ENCODE measurements at regions not wholly inside any gene's neighbourhood (a gene's known extent, or its start where the extent isn't known, plus 50 kb on each side); places are given as distances from the start of the nearest gene placed in this dataset.
"Not testable (repeated sequence)": the region's sequence is repeated elsewhere in the genome, so short reads cannot be mapped to it uniquely, and the experiment has no call there.

GRCh38 chr3:65303431-65303830 is 615.6 kb upstream of the ADAMTS9 start:
- DNase-seq (ENCODE audit: low spot score), result no peak

DNA sequence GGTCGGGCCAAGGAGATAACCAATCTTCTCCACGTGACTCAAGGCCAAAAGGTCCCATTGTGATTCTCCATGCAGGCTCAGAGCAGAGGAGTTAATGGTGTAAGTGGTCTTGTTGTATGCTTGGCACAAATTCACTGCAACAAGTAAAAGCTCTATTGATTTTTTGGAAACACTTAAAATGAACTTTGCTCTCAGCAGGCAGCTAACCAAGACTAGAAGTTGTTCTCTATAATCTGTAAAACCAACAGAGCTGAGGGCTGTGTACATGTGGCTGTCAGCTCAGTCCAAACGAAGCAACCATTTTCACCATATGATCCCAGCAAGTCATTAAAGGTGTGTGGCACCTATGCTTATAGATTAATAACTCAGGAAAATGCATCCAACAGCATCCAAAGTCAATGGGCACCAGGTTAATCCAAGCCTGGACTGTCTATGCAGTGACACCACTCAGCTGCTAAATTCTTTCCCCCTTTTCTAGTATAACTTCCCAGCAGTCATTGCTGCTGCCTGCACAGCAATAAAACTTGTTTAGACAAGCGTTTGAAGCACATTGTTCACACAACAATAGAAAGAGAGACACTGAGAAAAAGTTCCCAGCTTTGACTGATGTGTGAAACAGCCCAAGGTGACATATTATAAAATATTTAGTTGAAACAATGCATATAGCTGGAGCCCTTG is 603.8 kb upstream of the ADAMTS9 start:
- DNase-seq (ENCODE audit: low spot score), result no peak

DNA sequence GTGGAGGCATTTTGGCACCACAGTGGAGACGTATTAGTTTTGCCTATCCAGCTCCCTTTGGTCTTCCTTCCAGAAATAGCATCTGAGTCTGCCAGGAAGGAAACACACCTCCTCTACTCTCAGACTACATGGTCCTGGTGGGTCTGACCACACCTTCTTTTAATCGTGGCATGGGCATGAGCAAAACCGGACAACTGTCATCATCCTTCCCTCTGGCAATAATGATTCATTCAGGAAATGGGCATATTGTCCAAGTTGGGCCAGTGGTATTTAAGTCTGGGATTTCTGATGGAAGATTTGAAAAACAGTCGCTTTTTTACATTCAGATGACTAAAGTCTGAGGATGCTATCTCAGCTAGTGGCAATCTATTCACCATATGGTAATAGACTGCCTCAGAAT is 601.0 kb upstream of the ADAMTS9 start:
- DNase-seq (ENCODE audit: low spot score), result no peak

GRCh38 chr3:65285956-65286355 is 598.2 kb upstream of the ADAMTS9 start:
- DNase-seq (ENCODE audit: low spot score), result no peak

- DNase-seq (ENCODE audit: low spot score), result no peak
These were observed 597.2 kb upstream of the ADAMTS9 start for GRCh38 chr3:65284961-65285360.

DNA sequence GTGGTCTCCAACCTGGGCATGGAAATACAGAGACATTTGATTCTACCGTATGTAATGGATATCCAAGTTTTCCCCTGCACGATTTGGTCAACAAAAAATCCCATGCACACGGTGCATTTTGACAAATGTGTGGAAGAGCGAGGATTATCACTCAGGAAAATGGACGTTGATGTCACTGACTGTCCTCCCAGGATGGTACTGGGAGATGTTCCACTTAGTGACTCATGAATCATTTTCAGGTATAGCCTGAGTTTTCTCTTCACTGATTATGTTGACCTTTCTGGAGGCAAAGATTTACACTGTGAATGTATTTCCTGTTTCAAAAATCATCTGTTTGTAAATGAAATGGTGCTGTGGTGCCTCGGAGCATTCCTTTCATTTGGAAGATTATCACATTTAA is 596.7 kb upstream of the ADAMTS9 start:
- no peak for DNase-seq (ENCODE audit: low spot score)

- DNase-seq (ENCODE audit: low spot score), result no peak
These were observed 591.5 kb upstream of the ADAMTS9 start for GRCh38 chr3:65279225-65279782.

DNA sequence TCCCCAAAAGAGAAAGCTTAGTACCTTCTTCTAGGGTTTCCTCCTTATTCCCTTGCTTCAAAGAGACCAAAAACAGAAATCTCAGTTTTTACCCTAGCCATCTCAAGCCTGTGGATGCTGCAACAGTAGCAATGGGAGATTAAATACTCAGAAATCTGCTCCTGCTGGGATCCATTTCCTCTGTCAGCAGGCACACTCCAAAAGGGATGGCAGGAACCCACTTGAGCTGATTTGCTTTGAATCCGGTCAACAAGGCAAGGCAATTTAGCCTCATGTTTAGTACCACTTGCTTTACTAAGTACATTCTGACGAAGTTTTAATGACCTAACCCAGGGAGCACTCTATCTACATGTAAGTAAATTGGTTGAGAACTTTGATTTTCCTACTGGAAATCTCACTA is 590.0 kb upstream of the ADAMTS9 start:
- no peak for DNase-seq (ENCODE audit: low spot score)

- DNase-seq (ENCODE audit: low spot score), result no peak
These were observed 588.8 kb upstream of the ADAMTS9 start for GRCh38 chr3:65276551-65276950.

DNA sequence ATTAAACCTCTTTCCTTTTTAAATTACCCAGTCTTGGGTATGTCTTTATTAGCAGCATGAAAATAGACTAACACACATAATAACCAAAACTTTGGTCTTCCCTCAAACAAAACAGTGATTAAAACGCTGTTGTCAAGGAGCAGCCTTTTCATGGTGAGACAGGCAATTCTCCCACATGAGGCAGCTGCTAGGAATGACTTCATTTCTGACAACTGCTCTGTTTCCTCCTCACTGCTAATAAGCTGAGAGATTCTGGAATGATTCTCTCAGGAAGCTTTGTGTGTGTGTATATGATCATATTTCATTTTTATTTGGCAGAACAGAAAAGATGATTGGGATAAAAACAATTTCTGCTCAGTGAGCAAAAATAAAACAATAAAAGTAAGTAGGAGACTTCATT is 580.6 kb upstream of the ADAMTS9 start:
- DNase-seq (ENCODE audit: low spot score), result no peak

- DNase-seq (ENCODE audit: low spot score), result no peak
These were observed 578.3 kb upstream of the ADAMTS9 start for GRCh38 chr3:65265942-65266590.

DNA sequence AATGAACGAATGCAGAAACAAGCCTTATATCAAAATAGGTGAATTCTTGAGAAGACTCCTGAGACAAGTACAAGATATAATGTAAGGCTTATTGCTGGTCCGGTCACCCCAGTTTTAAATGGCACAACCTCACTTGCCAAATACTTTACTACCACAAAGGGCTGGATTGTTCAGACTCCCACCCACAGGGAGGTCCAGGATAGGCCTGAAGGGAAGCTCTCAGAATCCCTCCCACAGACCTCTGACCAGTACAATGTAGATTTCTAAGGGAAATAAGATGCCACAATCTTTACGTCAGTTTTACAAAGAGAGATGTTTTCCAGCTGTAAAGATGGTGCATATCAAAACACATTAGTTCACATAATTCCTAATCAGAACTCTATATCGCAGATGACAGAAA is 577.7 kb upstream of the ADAMTS9 start:
- DNase-seq (ENCODE audit: low spot score), result no peak

DNA sequence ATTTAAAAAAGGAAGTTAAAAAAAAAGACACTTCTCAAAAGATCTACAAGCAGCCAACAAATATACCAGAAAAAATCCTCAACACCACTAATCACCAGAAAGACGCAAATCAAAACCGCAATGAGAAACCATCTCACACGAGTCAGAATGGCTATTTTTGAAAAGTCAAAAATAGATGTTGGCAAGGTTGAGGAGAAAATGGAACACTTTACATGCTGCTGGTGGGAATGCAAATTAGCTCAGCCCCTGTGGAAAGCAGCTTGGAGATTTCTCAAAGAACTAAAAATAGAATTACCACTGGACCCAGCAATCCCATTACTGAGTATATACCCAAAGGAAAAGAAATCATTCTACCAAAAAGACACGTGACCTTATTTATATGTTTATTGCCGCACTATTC is 574.7 kb upstream of the ADAMTS9 start:
- DNase-seq (ENCODE audit: low spot score), result no peak

- DNase-seq (ENCODE audit: low spot score), result no peak
These were observed 572.1 kb upstream of the ADAMTS9 start for GRCh38 chr3:65259946-65260345.

GRCh38 chr3:65252914-65253313 is 565.1 kb upstream of the ADAMTS9 start:
- not testable (repeated sequence) for DNase-seq (ENCODE audit: low spot score)

GRCh38 chr3:65252266-65252665 is 564.5 kb upstream of the ADAMTS9 start:
- DNase-seq (ENCODE audit: low spot score), result no peak

DNA sequence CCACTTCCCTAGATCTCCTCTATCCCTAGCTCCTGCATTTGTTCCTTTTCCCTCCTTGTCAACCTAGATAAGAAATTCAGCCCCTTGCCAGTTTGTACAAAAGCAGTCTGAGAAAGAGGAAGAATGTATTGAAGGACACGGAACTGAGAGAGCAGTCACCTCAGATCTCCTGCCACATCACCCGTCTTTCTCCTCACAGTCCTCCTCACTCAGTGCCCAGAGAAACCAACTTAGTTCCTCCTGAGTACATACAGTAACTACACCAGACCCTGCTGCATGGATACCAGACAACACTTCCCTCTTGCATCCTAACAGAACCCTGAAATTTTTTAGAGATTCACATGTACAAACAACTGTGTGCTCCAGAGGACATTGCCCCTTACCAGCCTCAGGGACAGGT is 563.6 kb upstream of the ADAMTS9 start:
- no peak for DNase-seq (ENCODE audit: low spot score)

- no peak for DNase-seq (ENCODE audit: low spot score)
These were observed 558.8 kb upstream of the ADAMTS9 start for GRCh38 chr3:65246561-65246960.

- no peak for DNase-seq (ENCODE audit: low spot score)
These were observed 557.6 kb upstream of the ADAMTS9 start for GRCh38 chr3:65245133-65246063.

GRCh38 chr3:65240366-65240765 is 552.6 kb upstream of the ADAMTS9 start:
- DNase-seq (ENCODE audit: low spot score), result no peak

- DNase-seq (ENCODE audit: low spot score), result no peak
These were observed 550.9 kb upstream of the ADAMTS9 start for GRCh38 chr3:65238652-65239051.

- DNase-seq (ENCODE audit: low spot score), result no peak
These were observed 546.7 kb upstream of the ADAMTS9 start for GRCh38 chr3:65234499-65234898.

DNA sequence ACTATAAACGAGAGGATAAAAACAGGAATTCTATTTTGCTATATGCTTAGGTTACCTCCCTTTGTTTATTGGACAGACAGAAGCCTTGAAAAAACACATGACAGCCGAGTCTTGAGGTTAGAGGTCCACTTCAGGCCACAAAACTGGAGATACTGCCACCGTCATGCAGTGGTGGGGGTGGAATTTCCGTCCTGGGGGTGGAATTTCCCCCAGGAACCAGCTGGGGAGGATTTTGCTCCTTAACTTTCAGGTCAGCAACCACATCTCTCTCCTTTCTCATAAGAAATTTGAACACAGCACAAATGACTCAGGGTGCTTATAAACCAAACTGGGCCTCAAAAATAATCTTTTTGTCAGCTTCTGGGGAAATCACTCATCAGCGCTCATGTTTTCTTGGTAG is 545.8 kb upstream of the ADAMTS9 start:
- DNase-seq (ENCODE audit: low spot score), result no peak

Measured in ecto neural progenitor cell (in vitro differentiated cells).